ENCODE measurements at regions not wholly inside any gene's neighbourhood (a gene's known extent, or its start where the extent isn't known, plus 50 kb on each side); places are given as distances from the start of the nearest gene placed in this dataset.

GRCh38 chr16:62100651-62101050 is 64.4 kb upstream of the CDH8 start:
- DNase-seq: no peak

- DNase-seq: no peak
Observed at GRCh38 chr16:62089715-62090114, 53.5 kb upstream of the CDH8 start.

- no peak for DNase-seq
Observed at GRCh38 chr16:62088731-62089410, 52.6 kb upstream of the CDH8 start.
